ENCODE measurements at regions not wholly inside any gene's neighbourhood (a gene's known extent, or its start where the extent isn't known, plus 50 kb on each side); places are given as distances from the start of the nearest gene placed in this dataset.

DNA sequence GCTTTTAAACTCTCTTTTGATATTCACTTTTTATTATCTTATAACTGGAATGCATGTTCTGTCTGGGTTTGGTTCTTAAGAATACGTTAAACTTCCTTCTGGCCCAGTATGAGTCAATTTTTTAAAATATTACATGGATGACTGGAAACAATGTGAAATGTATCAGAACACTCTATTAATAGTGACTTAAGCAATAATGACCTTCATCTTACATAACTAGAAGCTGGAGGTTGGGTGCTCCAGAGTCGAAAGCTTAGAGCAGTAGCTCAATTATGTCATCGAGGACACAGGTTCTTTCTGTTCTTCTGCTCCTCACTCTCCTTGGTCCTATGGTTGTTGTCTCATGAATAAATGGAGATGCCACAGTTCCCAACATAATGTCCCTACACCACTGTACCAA lies 91.6 kb upstream of the FOXD3 start:
- H3K9me1 ChIP-seq (ENCODE audit: control insufficient read depth, extremely low read depth, insufficient read depth, low read length), result no peaks in the 10 kb centered on the region
- H3K4me1 ChIP-seq (ENCODE audit: control insufficient read depth, extremely low read depth, insufficient read depth, low read length), result no peaks in the 10 kb centered on the region
- TF ChIP-seq, protein P1, sequence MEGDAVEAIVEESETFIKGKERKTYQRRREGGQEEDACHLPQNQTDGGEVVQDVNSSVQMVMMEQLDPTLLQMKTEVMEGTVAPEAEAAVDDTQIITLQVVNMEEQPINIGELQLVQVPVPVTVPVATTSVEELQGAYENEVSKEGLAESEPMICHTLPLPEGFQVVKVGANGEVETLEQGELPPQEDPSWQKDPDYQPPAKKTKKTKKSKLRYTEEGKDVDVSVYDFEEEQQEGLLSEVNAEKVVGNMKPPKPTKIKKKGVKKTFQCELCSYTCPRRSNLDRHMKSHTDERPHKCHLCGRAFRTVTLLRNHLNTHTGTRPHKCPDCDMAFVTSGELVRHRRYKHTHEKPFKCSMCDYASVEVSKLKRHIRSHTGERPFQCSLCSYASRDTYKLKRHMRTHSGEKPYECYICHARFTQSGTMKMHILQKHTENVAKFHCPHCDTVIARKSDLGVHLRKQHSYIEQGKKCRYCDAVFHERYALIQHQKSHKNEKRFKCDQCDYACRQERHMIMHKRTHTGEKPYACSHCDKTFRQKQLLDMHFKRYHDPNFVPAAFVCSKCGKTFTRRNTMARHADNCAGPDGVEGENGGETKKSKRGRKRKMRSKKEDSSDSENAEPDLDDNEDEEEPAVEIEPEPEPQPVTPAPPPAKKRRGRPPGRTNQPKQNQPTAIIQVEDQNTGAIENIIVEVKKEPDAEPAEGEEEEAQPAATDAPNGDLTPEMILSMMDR (optimal IDR thresholded peaks at IDR 0.05 in 1 of 3, IDR thresholded peaks at IDR 0.05 in 1 of 3, conservative IDR thresholded peaks at IDR 0.05 in 1 of 3; ENCODE audit: extremely low read depth in 1 of 3, insufficient read depth in 2 of 3, low read length in 3 of 3), result no peak
- no peak for TF ChIP-seq EZH2 (IDR thresholded peaks at IDR 0.05; ENCODE audit: low read length)
- H3K79me2 ChIP-seq (ENCODE audit: control insufficient read depth, insufficient read depth, low read length), result no peaks in the 10 kb centered on the region
- H3K27me3 ChIP-seq (ENCODE audit: control insufficient read depth, extremely low read depth, insufficient read depth, low read length), result no peaks in the 10 kb centered on the region
- DNase-seq (ENCODE audit: low read depth, low spot score) (no peak), FAIRE-seq (no peak)
- no peak overlapping the region for H3K4me3 ChIP-seq (ENCODE audit: control insufficient read depth in 2 of 3, extremely low read depth in 1 of 3, insufficient read depth in 2 of 3, low read depth in 1 of 3, low read length in 3 of 3)
- dilution Hi-C loops (cut with MboI; ENCODE audit: extremely low pct_ligation_motif_present, low sequenced_read_pairs), result no loop called here
- no peak overlapping the region for H3K9ac ChIP-seq (ENCODE audit: control insufficient read depth, extremely low read depth, insufficient read depth, low read length)
- H2AFZ ChIP-seq (ENCODE audit: control insufficient read depth, low read length), result no peak overlapping the region
- no peaks in the 10 kb centered on the region for H4K20me1 ChIP-seq (ENCODE audit: control insufficient read depth, extremely low read depth, insufficient read depth, low read length)
- no peak overlapping the region for H3K4me2 ChIP-seq (ENCODE audit: control insufficient read depth, extremely low read depth, insufficient read depth, low read depth, low read length)
- H3K27ac ChIP-seq (ENCODE audit: control insufficient read depth, insufficient read depth, low read length), result no peak overlapping the region
- H3K9me3 ChIP-seq (ENCODE audit: control insufficient read depth, low read depth, low read length), result no peaks in the 10 kb centered on the region
- no peaks in the 10 kb centered on the region for H3K36me3 ChIP-seq (ENCODE audit: control insufficient read depth in 2 of 2, extremely low read depth in 1 of 2, insufficient read depth in 2 of 2, low read length in 2 of 2)

DNA sequence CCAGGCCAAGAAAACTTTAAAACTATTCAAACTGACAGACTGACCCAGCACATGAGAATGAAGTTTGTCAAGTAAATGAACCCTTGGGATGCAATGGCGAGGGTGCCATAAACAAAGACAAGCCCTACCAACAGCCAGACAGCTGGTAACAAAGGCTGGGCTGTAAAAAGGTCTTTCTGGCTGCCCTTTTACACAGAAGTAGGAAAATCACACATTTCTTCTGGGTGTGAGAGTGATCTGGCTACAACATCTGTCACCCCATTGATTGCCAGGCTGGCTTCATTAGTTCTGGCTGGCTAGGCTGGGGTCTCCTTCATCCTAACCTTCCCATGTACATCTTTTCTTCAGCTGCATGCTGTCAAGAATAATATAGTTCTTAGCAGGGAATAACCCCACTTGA lies 83.6 kb upstream of the FOXD3 start:
- Histone ChIP-seq H2AFZ (ENCODE audit: control insufficient read depth, low read length) (no peak overlapping the region), H3K27me3 (ENCODE audit: control insufficient read depth, extremely low read depth, insufficient read depth, low read length) (no peaks in the 10 kb centered on the region), H3K4me1 (ENCODE audit: control insufficient read depth, extremely low read depth, insufficient read depth, low read length) (no peaks in the 10 kb centered on the region), H3K9ac (ENCODE audit: control insufficient read depth, extremely low read depth, insufficient read depth, low read length) (no peak overlapping the region), H3K4me3 (ENCODE audit: control insufficient read depth in 2 of 3, extremely low read depth in 1 of 3, insufficient read depth in 2 of 3, low read depth in 1 of 3, low read length in 3 of 3) (no peak overlapping the region), H3K36me3 (ENCODE audit: control insufficient read depth in 2 of 2, extremely low read depth in 1 of 2, insufficient read depth in 2 of 2, low read length in 2 of 2) (no peaks in the 10 kb centered on the region), H3K4me2 (ENCODE audit: control insufficient read depth, extremely low read depth, insufficient read depth, low read depth, low read length) (no peak overlapping the region), H4K20me1 (ENCODE audit: control insufficient read depth, extremely low read depth, insufficient read depth, low read length) (no peaks in the 10 kb centered on the region), H3K79me2 (ENCODE audit: control insufficient read depth, insufficient read depth, low read length) (no peaks in the 10 kb centered on the region), H3K9me3 (ENCODE audit: control insufficient read depth, low read depth, low read length) (no peaks in the 10 kb centered on the region), H3K27ac (ENCODE audit: control insufficient read depth, insufficient read depth, low read length) (no peak overlapping the region), H3K9me1 (ENCODE audit: control insufficient read depth, extremely low read depth, insufficient read depth, low read length) (no peaks in the 10 kb centered on the region)
- FAIRE-seq (no peak), DNase-seq (ENCODE audit: low read depth, low spot score) (no peak)
- TF ChIP-seq, protein P1 (optimal IDR thresholded peaks at IDR 0.05 in 1 of 3, IDR thresholded peaks at IDR 0.05 in 1 of 3, conservative IDR thresholded peaks at IDR 0.05 in 1 of 3; ENCODE audit: extremely low read depth in 1 of 3, insufficient read depth in 2 of 3, low read length in 3 of 3), result no peak
- no peak for TF ChIP-seq EZH2 (IDR thresholded peaks at IDR 0.05; ENCODE audit: low read length)
- dilution Hi-C loops (cut with MboI; ENCODE audit: extremely low pct_ligation_motif_present, low sequenced_read_pairs), result no loop called here

Data from keratinocyte (primary cell).